ENCODE measurements at regions not wholly inside any gene's neighbourhood (a gene's known extent, or its start where the extent isn't known, plus 50 kb on each side); places are given as distances from the start of the nearest gene placed in this dataset.

- TF ChIP-seq POLR2AphosphoS5 (IDR thresholded peaks at IDR 0.05) = no peak
- TF ChIP-seq CTCF (IDR thresholded peaks at IDR 0.05) = no peak
- no peak for TF ChIP-seq POLR2A (IDR thresholded peaks at IDR 0.05)
Observed at GRCh38 chrX:118257781-118258180, 88.1 kb upstream of the WDR44 start.
